A549 (cell line): ENCODE measurements at regions not wholly inside any gene's neighbourhood (a gene's known extent, or its start where the extent isn't known, plus 50 kb on each side); places are given as distances from the start of the nearest gene placed in this dataset.

Experiments used
- ATAC-seq, 2 experiments: fragments of 200-7000 bp in 1 of 2; fragments of >200 bp in 1 of 2; cut with Nextera tagmentation in 1 of 2; cut with Tn5 transposase in 1 of 2; 3 replicates each; pipeline versions ENCODE4 v1.8.0 to v1.9.1; 2018 to 2020; ENCODE audit warnings: mild to moderate bottlenecking in 1 of 2, moderate library complexity in 1 of 2
- CTCF ChIA-PET: fragments of 300-600 bp; sonication (Branson Sonifier 250); formaldehyde crosslinking; extraction: SDS; loops from one replicate; lab custom pipeline; 2021; ENCODE audit warnings: antibody characterized with exemption, inconsistent platforms; lab: Yijun Ruan, JAX
- POLR2A ChIA-PET: fragments of 350-600 bp; formaldehyde crosslinking; extraction: SDS; loops from one replicate; lab custom pipeline; 2021; ENCODE audit warnings: antibody characterized with exemption, inconsistent platforms; lab: Yijun Ruan, JAX
- DNase-seq, 2 experiments: peaks; one replicate each; pipeline versions ENCODE4 v3.0.0 to v3.0.0-alpha.2; 2011 to 2016; ENCODE audit warnings: low read depth in 1 of 2, low spot score in 1 of 2
- FAIRE-seq: peaks from 2 replicates; lab custom pipeline; 2011; peaks lifted over from hg19 to GRCh38; lab: Jason Lieb, UNC
- H3K27ac ChIP-seq, 2 experiments: fragments of >200 bp; sonication (Bioruptor Twin); formaldehyde crosslinking; 3 replicates each; pipeline ENCODE4 v1.5.1; 2016 to 2017
- H3K4me1 ChIP-seq: fragments of >200 bp; sonication (Bioruptor Twin); formaldehyde crosslinking; 3 replicates; pipeline ENCODE4 v1.6.1; 2016
- H3K4me2 ChIP-seq: fragments of >200 bp; sonication (Bioruptor Twin); formaldehyde crosslinking; 3 replicates; pipeline ENCODE4 v1.6.1; 2016
- H3K4me3 ChIP-seq: fragments of >200 bp; sonication (Bioruptor Twin); formaldehyde crosslinking; 3 replicates; pipeline ENCODE4 v1.5.1; 2016
- H3K9me3 ChIP-seq: fragments of >200 bp; sonication (Bioruptor Twin); formaldehyde crosslinking; 3 replicates; pipeline ENCODE4 v1.6.1; 2016
- CHD2 ChIP-seq: fragments of 150-350 bp; IDR thresholded peaks from 2 replicates; pipeline ENCODE4 v1.6.1; 2014; ENCODE audit warnings: low read length; ENCODE audit not compliant: partially characterized antibody
- CTCF ChIP-seq: fragments of >200 bp; sonication (Bioruptor Twin); formaldehyde crosslinking; IDR thresholded peaks from 3 replicates; pipeline ENCODE4 v1.5.1; 2016
- EHF ChIP-seq: fragments of 250-450 bp; sonication (Bioruptor Pico); IDR thresholded peaks from 2 replicates; pipeline ENCODE4 v1.5.0; 2020; ENCODE audit warnings: mild to moderate bottlenecking
- FOSB ChIP-seq: fragments of 250-450 bp; sonication (Bioruptor Pico); IDR thresholded peaks from 2 replicates; pipeline ENCODE4 v1.5.0; 2020; ENCODE audit warnings: mild to moderate bottlenecking, moderate library complexity
- FOSL2 ChIP-seq, 2 experiments: fragments of 450-650 bp in 1 of 2; fragments of >200 bp in 1 of 2; sonication (Bioruptor Twin) in 1 of 2; formaldehyde crosslinking; IDR thresholded peaks; 2 replicates each; pipeline versions ENCODE4 v1.5.0 to v1.6.1; 2016 to 2020; ENCODE audit warnings: mild to moderate bottlenecking in 1 of 2, moderate library complexity in 1 of 2
- HES2 ChIP-seq: fragments of >200 bp; sonication (Bioruptor Twin); formaldehyde crosslinking; IDR thresholded peaks from 2 replicates; pipeline ENCODE4 v1.6.1; 2016
- HOXA7 ChIP-seq: fragments of 250-450 bp; sonication (Bioruptor Pico); IDR thresholded peaks from 2 replicates; pipeline ENCODE4 v1.5.0; 2020; ENCODE audit warnings: mild to moderate bottlenecking, moderate library complexity
- HOXB13 ChIP-seq: fragments of 250-450 bp; sonication (Bioruptor Pico); IDR thresholded peaks from 2 replicates; pipeline ENCODE4 v1.5.0; 2020; ENCODE audit warnings: low read depth, mild to moderate bottlenecking, moderate library complexity
- JUN ChIP-seq, 2 experiments: fragments of >200 bp; sonication (Bioruptor Twin); formaldehyde crosslinking; IDR thresholded peaks; 2 replicates in 1 of 2; 3 replicates in 1 of 2; pipeline ENCODE4 v1.6.1; 2016 to 2017
- MAZ ChIP-seq: fragments of 150-350 bp; IDR thresholded peaks from 2 replicates; pipeline ENCODE4 v1.6.1; 2014; ENCODE audit warnings: antibody characterized with exemption, low read depth, low read length, borderline replicate concordance
- NFE2L2 ChIP-seq: fragments of 150-350 bp; conservative IDR thresholded peaks from 2 replicates; pipeline ENCODE4 v1.6.1; 2014; ENCODE audit warnings: low read length
- PBX3 ChIP-seq: IDR thresholded peaks from 2 replicates; pipeline ENCODE4 v1.6.1; 2012
- RAD21 ChIP-seq, 2 experiments: fragments of >200 bp in 1 of 2; sonication (Bioruptor Twin) in 1 of 2; formaldehyde crosslinking in 1 of 2; IDR thresholded peaks in 1 of 2; conservative IDR thresholded peaks in 1 of 2; 2 replicates in 1 of 2; 3 replicates in 1 of 2; pipeline ENCODE4 v1.6.1; 2012 to 2018; ENCODE audit warnings: inconsistent platforms in 1 of 2
- REST ChIP-seq: fragments of 200-600 bp; sonication (generic); IDR thresholded peaks from 2 replicates; pipeline ENCODE4 v1.6.1; 2016; ENCODE audit warnings: antibody characterized with exemption, mild to moderate bottlenecking, moderate library complexity
- SMC3 ChIP-seq: fragments of >200 bp; sonication (Bioruptor Twin); formaldehyde crosslinking; IDR thresholded peaks from 3 replicates; pipeline ENCODE4 v1.6.1; 2018; ENCODE audit warnings: inconsistent platforms
- TP53 ChIP-seq: fragments of 250-450 bp; sonication (Bioruptor Pico); IDR thresholded peaks from 2 replicates; pipeline ENCODE4 v1.5.0; 2021; ENCODE audit warnings: mild to moderate bottlenecking, moderate library complexity
- WGBS: methylation state at CpG from one replicate; pipeline ENCODE4 v1.1.6; 2017; ENCODE audit errors: missing lambda C conversion rate; 5-methylcytosine and 5-hydroxymethylcytosine counted together

- ATAC-seq (no peak), FAIRE-seq (no peak)
Observed at GRCh38 chr18:78603102-78603983, 376.3 kb upstream of the SALL3 start.

More at GRCh38 chr18:78603102-78603983, 376.3 kb upstream of the SALL3 start:
- ChIA-PET POLR2A (no interaction called here), CTCF (no interaction called here)
- Histone ChIP-seq H3K4me1 (no peaks in the 10 kb centered on the region), H3K4me3 (no peak overlapping the region), H3K9me3 (no peaks in the 10 kb centered on the region), H3K4me2 (no peak overlapping the region), H3K27ac (no peak overlapping the region)
- 13% methylated on average over 20 of the region's 25 CpGs for WGBS
- no peak for TF ChIP-seq RAD21 (conservative IDR thresholded peaks at IDR 0.05 in 1 of 2, IDR thresholded peaks at IDR 0.05 in 1 of 2)
- no peak for TF ChIP-seq NFE2L2
- no peak for TF ChIP-seq PBX3
- no peak for TF ChIP-seq MAZ
- no peak for TF ChIP-seq FOSL2 (IDR thresholded peaks at IDR 0.05)
- TF ChIP-seq FOSL2 (CRISPR knock-in tag; IDR thresholded peaks at IDR 0.05): no peak
- TF ChIP-seq TP53 (CRISPR knock-in tag): no peak
- TF ChIP-seq HOXA7 (CRISPR knock-in tag): no peak
- TF ChIP-seq CHD2: no peak
- no peak for TF ChIP-seq REST
- TF ChIP-seq JUN (IDR thresholded peaks at IDR 0.05): no peak
- no peak for TF ChIP-seq EHF
- TF ChIP-seq HOXB13 (CRISPR knock-in tag): no peak
- no peak for TF ChIP-seq FOSB
- TF ChIP-seq SMC3: no peak
- TF ChIP-seq CTCF: no peak
- no peak for TF ChIP-seq HES2
- DNase-seq: no peak
